GM18861 (cell line): ENCODE measurements at regions not wholly inside any gene's neighbourhood (a gene's known extent, or its start where the extent isn't known, plus 50 kb on each side); places are given as distances from the start of the nearest gene placed in this dataset.
"Not testable (repeated sequence)": the region's sequence is repeated elsewhere in the genome, so short reads cannot be mapped to it uniquely, and the experiment has no call there.

Experiments used
- ATAC-seq: cut with Tn5 transposase; IDR thresholded peaks from one replicate; pipeline ENCODE4 v1.9.1; 2021; ENCODE audit not compliant: unreplicated experiment

DNA sequence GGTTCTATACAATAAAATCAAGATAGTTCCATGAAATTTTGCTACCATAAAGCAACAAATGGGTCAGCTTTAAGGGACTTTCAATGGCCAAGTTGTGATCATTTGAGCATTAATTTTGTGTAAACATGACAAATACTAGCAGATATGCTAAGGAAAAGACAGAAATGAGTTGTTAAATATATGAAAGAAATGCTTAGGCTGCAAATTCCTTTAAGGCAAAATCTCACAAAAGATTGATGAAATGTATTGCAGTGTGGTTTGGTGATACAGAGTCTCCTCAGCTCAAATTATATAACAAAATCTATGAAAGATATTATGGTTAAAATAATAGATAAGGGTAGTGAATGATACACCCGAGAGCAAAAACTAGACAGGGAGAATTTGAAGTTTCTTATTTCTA lies 377.2 kb downstream of the RAP2B start:
- no peak for ATAC-seq

- ATAC-seq, result no peak
Observed at GRCh38 chr3:153545471-153545870, 383.4 kb downstream of the RAP2B start.

GRCh38 chr3:153547970-153548369 lies 385.9 kb downstream of the RAP2B start:
- ATAC-seq, result no peak

DNA sequence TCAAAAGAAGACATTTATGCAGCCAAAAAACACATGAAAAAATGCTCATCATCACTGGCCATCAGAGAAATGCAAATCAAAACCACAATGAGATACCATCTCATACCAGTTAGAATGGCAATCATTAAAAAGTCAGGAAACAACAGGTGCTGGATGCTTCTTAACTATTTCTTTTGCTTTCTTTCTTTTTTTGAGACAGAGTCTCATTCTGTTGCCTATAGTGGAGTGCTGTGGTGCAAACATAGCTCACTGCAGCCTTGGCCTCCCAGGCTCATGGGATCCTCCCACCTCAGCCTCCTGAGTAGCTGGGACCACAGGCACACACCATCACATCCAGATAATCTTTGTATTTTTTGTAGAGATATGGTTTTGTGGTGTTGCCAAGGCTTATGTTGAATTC lies 387.7 kb downstream of the RAP2B start:
- not testable (repeated sequence) for ATAC-seq

- no peak for ATAC-seq
Observed at GRCh38 chr3:153551536-153552285, 389.7 kb downstream of the RAP2B start.

DNA sequence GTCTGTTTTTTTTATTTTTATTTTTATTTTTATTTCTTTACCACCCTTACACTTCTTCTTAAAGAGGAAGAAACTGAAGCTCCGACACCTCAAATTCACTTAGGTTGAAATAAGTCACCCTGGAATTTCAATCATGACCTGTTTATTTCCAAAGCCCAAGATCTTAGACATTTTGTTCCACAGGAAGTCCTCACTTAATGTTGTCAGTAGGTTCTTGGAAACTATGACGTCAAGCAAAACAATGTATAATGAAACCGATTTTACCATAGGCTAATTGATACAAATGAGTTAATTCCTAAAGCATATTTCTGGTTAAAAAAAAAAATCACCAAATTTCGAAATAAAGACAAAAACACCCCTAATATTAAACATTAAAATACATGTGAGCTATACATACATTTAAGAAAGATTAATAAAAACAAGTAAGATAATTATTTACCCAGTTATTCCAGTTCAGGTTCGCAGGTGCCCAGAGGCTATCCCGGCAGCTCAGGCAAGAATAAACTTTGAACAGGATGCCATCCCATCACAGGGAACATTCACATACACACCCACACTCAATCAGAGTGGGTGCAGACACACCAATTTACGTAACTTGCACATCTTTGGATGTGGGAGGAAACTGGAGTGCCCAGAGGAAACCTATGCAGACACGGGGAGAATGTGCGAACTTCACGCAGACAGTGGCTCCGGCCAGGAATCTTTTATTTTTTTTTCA lies 391.0 kb downstream of the RAP2B start:
- ATAC-seq, result no peak

DNA sequence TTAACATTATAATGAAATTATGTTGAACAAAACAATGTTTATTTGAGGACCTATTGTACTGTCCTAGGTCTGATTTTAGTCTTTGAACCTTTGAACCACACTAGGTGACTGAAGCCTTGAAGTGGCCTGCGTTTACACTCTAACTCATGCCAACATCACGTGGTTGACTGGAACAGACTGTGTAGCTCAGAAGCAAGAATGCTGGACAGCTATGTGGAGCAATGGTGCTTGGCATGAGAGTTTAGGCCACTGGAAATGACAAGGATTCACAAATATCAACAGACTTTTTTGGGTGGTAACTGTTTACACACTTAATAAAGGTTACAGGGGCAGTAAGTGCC lies 391.5 kb downstream of the RAP2B start:
- ATAC-seq, result no peak

DNA sequence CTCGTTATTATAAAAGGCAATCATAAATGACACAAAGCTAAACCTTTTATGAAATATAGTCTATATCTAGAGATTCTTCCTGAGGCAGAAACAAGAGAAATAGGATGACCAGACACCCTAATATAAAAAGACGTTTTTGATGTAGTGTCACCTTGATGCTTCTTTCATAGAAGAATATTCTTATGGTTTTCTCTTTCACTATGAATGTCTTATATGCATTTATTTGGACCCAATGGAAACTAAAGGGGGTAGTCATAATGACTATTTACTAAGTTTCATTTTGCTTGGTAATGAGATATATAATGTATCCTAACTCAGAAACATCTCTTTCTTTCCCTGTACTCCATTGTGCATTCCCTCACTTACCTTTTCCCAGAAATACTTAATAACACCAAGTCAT lies 393.9 kb downstream of the RAP2B start:
- no peak for ATAC-seq

DNA sequence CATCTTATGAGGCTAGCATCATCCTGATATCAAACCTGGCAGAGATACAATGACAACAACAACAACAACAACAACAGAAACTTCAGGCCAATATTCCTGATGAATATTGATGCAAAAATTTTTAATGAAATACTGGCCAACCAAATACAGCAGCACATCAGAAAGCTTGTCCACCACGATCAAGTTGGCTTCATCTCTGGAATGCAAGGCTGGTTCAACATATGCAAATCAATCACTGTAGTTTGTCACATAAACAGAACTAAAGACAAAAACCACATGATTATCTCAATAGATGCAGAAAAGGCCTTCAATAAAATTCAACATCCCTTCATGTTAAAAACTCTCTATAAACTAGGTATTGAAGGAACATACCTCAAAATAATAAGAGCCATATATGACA lies 397.3 kb downstream of the RAP2B start:
- ATAC-seq, result not testable (repeated sequence)

DNA sequence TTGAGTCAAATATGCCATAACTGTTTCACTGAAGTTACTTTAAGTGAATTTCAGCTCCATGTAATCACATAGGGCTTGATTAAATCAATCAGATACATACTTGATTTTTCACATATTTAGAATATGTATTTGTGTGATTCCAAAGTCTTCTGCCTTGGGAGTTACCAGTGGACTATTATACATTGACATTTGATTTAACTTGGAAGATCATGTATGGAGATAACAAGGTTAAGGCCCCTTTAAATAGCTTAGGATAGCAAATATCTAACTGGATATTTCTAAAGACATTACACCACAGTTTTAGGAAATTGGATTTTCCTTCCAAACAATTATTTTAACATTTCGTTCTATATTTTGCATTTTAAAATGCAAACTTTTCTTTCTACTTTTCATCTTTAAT lies 405.0 kb downstream of the RAP2B start:
- no peak for ATAC-seq

GRCh38 chr3:153567556-153567955 lies 405.5 kb downstream of the RAP2B start:
- no peak for ATAC-seq

DNA sequence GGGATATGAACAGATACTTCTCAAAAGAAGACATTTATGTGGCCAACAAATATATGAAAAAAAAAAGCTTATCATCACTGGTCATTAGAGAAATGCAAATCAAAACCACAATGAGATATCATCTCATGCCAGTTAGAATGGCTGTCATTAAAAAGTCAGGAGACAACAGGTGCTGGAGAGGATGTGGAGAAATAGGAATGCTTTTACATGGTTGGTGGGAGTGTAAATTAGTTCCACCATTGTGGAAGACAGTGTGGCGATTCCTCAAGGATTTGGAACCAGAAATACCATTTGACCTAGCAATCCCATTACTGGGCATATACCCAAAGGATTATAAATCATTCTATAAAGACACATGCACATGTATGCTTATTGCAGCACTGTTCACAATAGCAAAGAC lies 408.5 kb downstream of the RAP2B start:
- ATAC-seq, result not testable (repeated sequence)

DNA sequence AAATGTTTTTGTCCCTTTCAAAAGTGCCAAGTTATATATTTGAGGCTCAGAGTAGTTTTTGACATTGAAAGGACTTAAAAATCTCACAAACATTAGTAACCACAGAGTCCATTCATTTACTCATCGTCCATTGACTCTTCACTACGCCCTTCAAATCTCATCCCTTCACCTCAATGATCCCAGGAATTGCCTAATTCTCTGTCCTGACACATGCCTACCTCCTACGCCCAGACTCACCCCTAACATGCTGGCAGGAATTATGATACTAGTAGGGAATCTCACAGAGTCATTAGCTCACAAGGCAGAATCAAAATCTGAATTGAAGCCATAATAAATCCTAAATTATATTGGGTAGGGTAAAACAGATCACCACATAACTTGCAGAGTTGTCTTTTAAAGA lies 410.1 kb downstream of the RAP2B start:
- ATAC-seq, result no peak

- no peak for ATAC-seq
Observed at GRCh38 chr3:153572654-153573053, 410.6 kb downstream of the RAP2B start.

GRCh38 chr3:153573481-153573880 lies 411.5 kb downstream of the RAP2B start:
- ATAC-seq, result no peak

- ATAC-seq, result no peak
Observed at GRCh38 chr3:153574445-153574844, 412.4 kb downstream of the RAP2B start.

DNA sequence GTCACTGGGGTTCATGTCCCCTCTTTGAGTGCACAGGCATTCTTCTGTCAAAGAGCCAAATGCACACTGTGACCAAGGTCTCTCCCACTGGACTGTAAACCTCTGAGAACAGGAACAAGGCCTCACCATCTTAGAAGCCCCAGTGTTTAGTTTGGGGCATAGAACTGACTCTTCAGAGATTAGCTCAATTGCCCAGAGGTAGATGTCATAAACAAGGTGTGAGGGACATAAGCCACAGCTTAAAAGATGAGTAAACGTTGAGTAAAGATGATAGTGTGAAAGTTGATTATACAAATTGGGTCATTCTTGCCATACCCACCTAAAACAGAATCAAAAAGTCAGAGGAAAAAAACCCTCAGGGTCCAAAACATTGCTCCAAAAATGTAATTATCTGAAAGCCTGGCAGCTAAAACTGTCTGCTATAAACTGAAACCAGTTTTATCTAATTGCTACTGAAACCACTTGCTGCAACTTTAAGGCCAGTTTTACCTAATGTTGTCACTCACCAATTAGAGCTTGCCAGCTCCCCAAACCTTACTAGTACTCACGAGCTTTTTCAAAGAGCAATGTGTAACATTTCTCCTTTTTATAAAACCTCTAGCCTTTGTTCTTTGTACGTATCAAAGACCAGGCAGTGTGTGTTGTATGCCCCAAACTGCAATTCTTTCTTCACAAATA lies 415.2 kb downstream of the RAP2B start:
- ATAC-seq, result no peak

- ATAC-seq, result no peak
Observed at GRCh38 chr3:153578046-153578445, 416.0 kb downstream of the RAP2B start.

- no peak for ATAC-seq
Observed at GRCh38 chr3:153590051-153590450, 428.0 kb downstream of the RAP2B start.

DNA sequence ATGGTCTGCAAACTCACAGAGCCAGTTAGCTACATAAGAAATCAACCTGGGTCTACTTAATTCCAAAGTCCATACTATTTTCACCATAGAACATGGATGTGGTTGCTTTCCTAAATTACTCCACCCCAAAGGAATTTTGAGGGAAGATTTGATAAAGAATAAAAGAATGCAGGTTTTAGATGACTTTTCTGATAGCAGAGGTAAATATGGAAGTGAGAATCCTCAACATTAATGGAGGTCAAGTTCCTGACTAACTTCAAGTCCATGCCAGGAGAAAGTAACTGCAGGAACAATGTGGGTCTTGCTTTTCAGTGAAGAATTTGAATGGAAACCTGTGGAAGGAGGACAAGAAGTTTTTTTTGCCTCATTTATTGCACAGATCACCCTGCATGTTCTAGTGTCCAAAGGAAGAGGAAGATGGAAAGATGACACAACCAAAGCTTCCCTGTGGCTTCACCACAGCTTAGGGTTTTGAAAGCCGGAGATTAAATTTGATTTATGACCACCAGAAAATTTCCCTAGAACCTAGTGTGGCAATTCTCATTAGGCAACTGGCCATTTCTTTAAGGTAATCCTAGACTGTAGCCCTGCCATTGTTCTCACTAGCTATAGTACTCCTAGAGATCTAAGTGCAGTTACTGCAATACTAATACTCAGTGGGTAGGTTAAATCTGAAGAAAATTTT lies 429.7 kb downstream of the RAP2B start:
- no peak for ATAC-seq

DNA sequence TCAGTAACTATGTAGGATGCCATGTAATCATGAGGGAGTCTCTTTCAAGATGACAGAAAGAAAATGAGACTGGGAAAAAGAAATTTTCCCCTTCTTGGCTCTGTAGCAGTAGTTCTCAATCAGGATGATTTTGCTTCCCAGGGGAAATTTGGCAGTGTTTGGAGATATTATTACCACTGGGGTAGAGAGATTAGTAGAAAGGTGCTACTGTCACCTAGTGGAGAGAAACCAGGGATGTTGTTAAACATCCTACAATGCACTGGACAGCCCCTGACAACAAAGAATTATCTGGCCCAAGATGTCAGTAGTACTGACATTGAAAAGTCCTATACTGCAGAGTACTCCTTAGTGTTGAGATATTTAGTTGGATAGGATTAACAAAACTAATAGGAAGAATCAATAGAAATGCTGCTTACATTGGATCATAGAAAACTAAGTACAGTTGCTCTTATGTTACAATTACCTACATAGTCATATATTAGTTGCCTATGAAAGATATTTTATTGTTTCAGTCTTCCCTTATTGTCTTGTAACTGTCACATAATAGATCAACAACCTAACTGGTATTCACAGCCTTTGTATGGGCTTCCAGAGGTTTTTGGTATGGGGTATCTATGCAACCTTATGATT lies 433.3 kb downstream of the RAP2B start:
- ATAC-seq, result no peak
